ENCODE measurements at regions not wholly inside any gene's neighbourhood (a gene's known extent, or its start where the extent isn't known, plus 50 kb on each side); places are given as distances from the start of the nearest gene placed in this dataset.
"Not testable (repeated sequence)": the region's sequence is repeated elsewhere in the genome, so short reads cannot be mapped to it uniquely, and the experiment has no call there.

DNA sequence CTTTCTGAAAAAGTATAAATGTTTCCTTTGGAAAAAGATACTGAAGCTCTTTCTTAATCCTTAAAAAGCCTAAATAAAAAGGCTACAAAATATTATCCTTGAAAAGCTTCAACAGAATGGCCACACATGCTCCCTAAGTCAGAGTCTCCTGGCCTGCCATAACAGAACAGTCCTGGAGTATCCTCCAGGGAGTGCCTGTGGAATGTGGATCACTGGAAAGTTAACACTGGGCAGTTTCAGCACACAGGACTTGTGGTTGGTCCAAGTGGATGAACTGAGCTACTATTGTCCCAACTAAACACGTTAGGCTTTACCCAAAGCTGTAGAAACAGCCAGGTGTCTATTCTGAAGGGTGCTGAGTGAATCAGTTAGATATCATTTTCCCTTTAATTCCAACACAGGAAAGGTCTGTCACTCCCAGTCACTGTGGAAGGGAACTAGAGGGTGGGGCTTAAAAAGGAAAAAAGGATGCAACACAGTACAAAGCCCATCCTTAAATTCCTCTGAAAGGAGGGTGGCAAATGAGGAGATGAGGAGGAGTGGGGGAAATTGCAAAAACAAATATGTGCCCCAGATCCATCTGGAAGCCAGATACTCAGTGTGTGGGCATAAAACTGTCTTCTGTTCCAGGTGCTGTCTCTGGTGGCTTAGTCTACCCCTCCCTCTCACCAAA, 196.3 kb upstream of the SPAG17 start:
- TF ChIP-seq, protein P1, sequence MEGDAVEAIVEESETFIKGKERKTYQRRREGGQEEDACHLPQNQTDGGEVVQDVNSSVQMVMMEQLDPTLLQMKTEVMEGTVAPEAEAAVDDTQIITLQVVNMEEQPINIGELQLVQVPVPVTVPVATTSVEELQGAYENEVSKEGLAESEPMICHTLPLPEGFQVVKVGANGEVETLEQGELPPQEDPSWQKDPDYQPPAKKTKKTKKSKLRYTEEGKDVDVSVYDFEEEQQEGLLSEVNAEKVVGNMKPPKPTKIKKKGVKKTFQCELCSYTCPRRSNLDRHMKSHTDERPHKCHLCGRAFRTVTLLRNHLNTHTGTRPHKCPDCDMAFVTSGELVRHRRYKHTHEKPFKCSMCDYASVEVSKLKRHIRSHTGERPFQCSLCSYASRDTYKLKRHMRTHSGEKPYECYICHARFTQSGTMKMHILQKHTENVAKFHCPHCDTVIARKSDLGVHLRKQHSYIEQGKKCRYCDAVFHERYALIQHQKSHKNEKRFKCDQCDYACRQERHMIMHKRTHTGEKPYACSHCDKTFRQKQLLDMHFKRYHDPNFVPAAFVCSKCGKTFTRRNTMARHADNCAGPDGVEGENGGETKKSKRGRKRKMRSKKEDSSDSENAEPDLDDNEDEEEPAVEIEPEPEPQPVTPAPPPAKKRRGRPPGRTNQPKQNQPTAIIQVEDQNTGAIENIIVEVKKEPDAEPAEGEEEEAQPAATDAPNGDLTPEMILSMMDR (IDR thresholded peaks at IDR 0.05; ENCODE audit: control extremely low read depth, extremely low read depth), result no peak
- Histone ChIP-seq H3K27ac (ENCODE audit: low read depth in 1 of 2, low read length in 1 of 2) (no peak overlapping the region), H3K4me1 (ENCODE audit: control insufficient read depth in 5 of 5, insufficient read depth in 5 of 5, low read length in 5 of 5) (no peaks in the 10 kb centered on the region), H3K36me3 (ENCODE audit: control insufficient read depth in 4 of 4, insufficient read depth in 4 of 4, low read length in 4 of 4) (no peaks in the 10 kb centered on the region), H3K9ac (ENCODE audit: insufficient read depth in 1 of 2, low read length in 2 of 2) (no peak overlapping the region), H3K27me3 (ENCODE audit: control insufficient read depth in 3 of 3, insufficient read depth in 3 of 3, low read length in 2 of 3) (no peaks in the 10 kb centered on the region), H3K9me3 (ENCODE audit: control insufficient read depth in 4 of 4, insufficient read depth in 3 of 4, low read length in 3 of 4) (peaks cover 0 to 3% (median 0%) of the 10 kb centered on the region in 4 donors), H3K4me3 (no peak overlapping the region)
- ATAC-seq (ENCODE audit: insufficient read depth, low FRiP score) (no peak), DNase-seq (no peak)
- WGBS, 2 donors, result 64 to 68% methylated on average over 1 of the region's 1 CpG

DNA sequence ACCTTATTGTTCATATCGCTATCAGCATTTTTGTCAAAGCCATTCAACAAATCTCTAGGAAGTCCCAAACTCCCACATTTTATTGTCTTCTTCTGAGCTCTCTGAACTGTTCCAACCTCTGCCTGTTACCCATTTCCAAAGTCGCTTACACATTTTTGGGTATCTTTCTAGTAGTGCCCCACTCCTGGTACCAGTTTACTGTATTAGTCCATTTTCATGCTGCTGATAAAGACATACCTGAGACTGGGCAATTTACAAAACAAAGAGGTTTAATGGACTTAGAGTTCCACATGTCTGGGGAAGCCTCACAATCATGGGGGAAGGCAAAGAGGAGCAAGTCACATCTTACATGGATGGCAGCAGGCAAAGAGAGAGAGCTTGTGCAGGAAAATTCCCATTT, 192.2 kb upstream of the SPAG17 start:
- ATAC-seq (ENCODE audit: insufficient read depth, low FRiP score); H3K9ac ChIP-seq (ENCODE audit: insufficient read depth in 1 of 2, low read length in 2 of 2); DNase-seq; H3K27ac ChIP-seq (ENCODE audit: low read depth in 1 of 2, low read length in 1 of 2); H3K36me3 ChIP-seq (ENCODE audit: control insufficient read depth in 4 of 4, insufficient read depth in 4 of 4, low read length in 4 of 4); H3K4me3 ChIP-seq; H3K27me3 ChIP-seq (ENCODE audit: control insufficient read depth in 3 of 3, insufficient read depth in 3 of 3, low read length in 2 of 3); H3K4me1 ChIP-seq (ENCODE audit: control insufficient read depth in 5 of 5, insufficient read depth in 5 of 5, low read length in 5 of 5); H3K9me3 ChIP-seq (ENCODE audit: control insufficient read depth in 4 of 4, insufficient read depth in 3 of 4, low read length in 3 of 4): not testable (repeated sequence)
- 90 to 94% methylated on average over 2 of the region's 2 CpGs for WGBS, 2 donors

DNA sequence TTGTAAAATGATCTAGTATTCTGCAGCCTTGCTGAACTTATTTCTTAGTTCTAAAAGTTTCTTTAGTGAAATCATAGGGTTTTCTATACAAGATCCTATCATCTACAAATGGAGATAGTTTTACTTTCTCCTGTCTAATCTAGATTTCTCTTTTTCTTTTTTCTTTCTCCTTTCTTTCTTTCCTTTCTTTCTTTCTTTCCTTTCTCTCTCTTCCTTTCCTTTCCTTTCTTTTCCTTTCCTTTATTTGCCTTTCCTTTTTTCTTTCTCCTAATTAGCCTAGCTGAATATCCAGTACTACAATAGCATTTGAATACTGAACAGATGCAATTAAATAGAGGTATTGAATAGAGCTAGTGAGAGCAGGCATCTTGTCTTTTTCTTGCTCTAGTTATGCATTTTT, 186.6 kb upstream of the SPAG17 start:
- no peak for DNase-seq
- no peak overlapping the region for H3K4me3 ChIP-seq
- TF ChIP-seq, protein P1 (IDR thresholded peaks at IDR 0.05; ENCODE audit: control extremely low read depth, extremely low read depth), result no peak
- no peaks in the 10 kb centered on the region for H3K4me1 ChIP-seq (ENCODE audit: control insufficient read depth in 5 of 5, insufficient read depth in 5 of 5, low read length in 5 of 5)
- no peak for ATAC-seq (ENCODE audit: insufficient read depth, low FRiP score)
- no peak overlapping the region for H3K9ac ChIP-seq (ENCODE audit: insufficient read depth in 1 of 2, low read length in 2 of 2)
- H3K9me3 ChIP-seq (ENCODE audit: control insufficient read depth in 4 of 4, insufficient read depth in 3 of 4, low read length in 3 of 4), result peaks cover 0 to 13% (median 6%) of the 10 kb centered on the region in 4 donors
- H3K27me3 ChIP-seq (ENCODE audit: control insufficient read depth in 3 of 3, insufficient read depth in 3 of 3, low read length in 2 of 3), result no peaks in the 10 kb centered on the region
- H3K36me3 ChIP-seq (ENCODE audit: control insufficient read depth in 4 of 4, insufficient read depth in 4 of 4, low read length in 4 of 4), result no peaks in the 10 kb centered on the region
- H3K27ac ChIP-seq (ENCODE audit: low read depth in 1 of 2, low read length in 1 of 2), result no peak overlapping the region

DNA sequence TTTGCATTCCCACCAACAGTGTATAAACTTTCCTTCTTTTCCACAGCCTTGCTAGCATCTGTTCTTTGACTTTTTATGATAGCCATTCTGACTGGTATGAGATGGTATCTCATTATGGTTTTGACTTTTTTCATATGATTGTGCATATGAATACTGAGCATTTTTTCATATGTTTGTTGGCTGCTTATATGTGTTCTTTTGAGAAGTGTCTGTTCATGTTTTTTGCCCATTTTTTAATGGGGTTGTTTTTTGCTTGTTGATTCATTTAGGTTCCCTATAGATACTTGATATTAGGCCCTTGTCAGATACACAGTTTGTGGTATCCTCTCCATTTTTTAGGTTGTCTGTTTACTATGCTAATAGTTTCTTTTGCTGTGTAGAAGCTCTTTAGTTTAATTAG, 185.8 kb upstream of the SPAG17 start:
- Histone ChIP-seq H3K4me1 (ENCODE audit: control insufficient read depth in 5 of 5, insufficient read depth in 5 of 5, low read length in 5 of 5) (no peaks in the 10 kb centered on the region), H3K27me3 (ENCODE audit: control insufficient read depth in 3 of 3, insufficient read depth in 3 of 3, low read length in 2 of 3) (no peaks in the 10 kb centered on the region), H3K27ac (ENCODE audit: low read depth in 1 of 2, low read length in 1 of 2) (no peak overlapping the region), H3K36me3 (ENCODE audit: control insufficient read depth in 4 of 4, insufficient read depth in 4 of 4, low read length in 4 of 4) (no peaks in the 10 kb centered on the region), H3K9me3 (ENCODE audit: control insufficient read depth in 4 of 4, insufficient read depth in 3 of 4, low read length in 3 of 4) (peaks cover 0 to 13% (median 4%) of the 10 kb centered on the region in 4 donors), H3K4me3 (no peak overlapping the region), H3K9ac (ENCODE audit: insufficient read depth in 1 of 2, low read length in 2 of 2) (no peak overlapping the region)
- ATAC-seq (ENCODE audit: insufficient read depth, low FRiP score) (no peak), DNase-seq (no peak)
- TF ChIP-seq, protein P1 (IDR thresholded peaks at IDR 0.05; ENCODE audit: control extremely low read depth, extremely low read depth), result no peak

Measured in lung (tissue), 11 donors.